KMS-11 (cell line): ENCODE measurements at regions not wholly inside any gene's neighbourhood (a gene's known extent, or its start where the extent isn't known, plus 50 kb on each side); places are given as distances from the start of the nearest gene placed in this dataset.

Experiments used
- H2AFZ ChIP-seq: fragments of 200-600 bp; sonication (generic); 2 replicates; pipeline ENCODE4 v1.6.1; 2016; ENCODE audit warnings: antibody characterized with exemption, mixed run types, low read depth
- H3K27ac ChIP-seq: fragments of 200-600 bp; sonication (generic); 2 replicates; pipeline ENCODE4 v1.6.1; 2016; ENCODE audit warnings: mild to moderate bottlenecking, mixed run types
- H3K27me3 ChIP-seq: fragments of 200-600 bp; sonication (generic); 2 replicates; pipeline ENCODE4 v1.6.1; 2017; ENCODE audit warnings: mild to moderate bottlenecking, low read depth, mixed run types, moderate library complexity; ENCODE audit not compliant: insufficient read depth
- H3K36me3 ChIP-seq: fragments of 200-600 bp; sonication (generic); 2 replicates; pipeline ENCODE4 v1.6.1; 2017; ENCODE audit warnings: mild to moderate bottlenecking, mixed run types; ENCODE audit not compliant: insufficient read depth
- H3K4me1 ChIP-seq: fragments of 200-600 bp; sonication (generic); 2 replicates; pipeline ENCODE4 v1.6.1; 2016; ENCODE audit warnings: mild to moderate bottlenecking, low read depth, mixed run types; ENCODE audit not compliant: poor library complexity, severe bottlenecking
- H3K4me2 ChIP-seq: fragments of 200-600 bp; sonication (generic); 2 replicates; pipeline ENCODE4 v1.7.0; 2016; ENCODE audit warnings: mild to moderate bottlenecking, mixed run types
- H3K4me3 ChIP-seq: fragments of 200-600 bp; sonication (generic); IDR thresholded peaks from 2 replicates; pipeline ENCODE4 v1.6.1; 2017; ENCODE audit warnings: low read depth, low read length, mixed read lengths; ENCODE audit not compliant: insufficient read depth
- H3K79me2 ChIP-seq: fragments of 200-600 bp; sonication (generic); 2 replicates; pipeline ENCODE4 v1.6.1; 2016; ENCODE audit warnings: low read depth, mixed run types; ENCODE audit not compliant: insufficient read depth
- H3K9ac ChIP-seq: fragments of 200-600 bp; sonication (generic); 2 replicates; pipeline ENCODE4 v1.6.1; 2016; ENCODE audit warnings: mild to moderate bottlenecking, mixed run types
- H4K20me1 ChIP-seq: fragments of 200-600 bp; sonication (generic); 2 replicates; pipeline ENCODE4 v1.6.1; 2016; ENCODE audit warnings: mild to moderate bottlenecking, mixed run types; ENCODE audit not compliant: insufficient read depth
- CTCF ChIP-seq: fragments of 200-600 bp; sonication (generic); conservative IDR thresholded peaks from 2 replicates; pipeline ENCODE4 v1.6.1; 2017; ENCODE audit warnings: low read depth, mild to moderate bottlenecking, antibody characterized with exemption, low read length, moderate library complexity, mixed read lengths

DNA sequence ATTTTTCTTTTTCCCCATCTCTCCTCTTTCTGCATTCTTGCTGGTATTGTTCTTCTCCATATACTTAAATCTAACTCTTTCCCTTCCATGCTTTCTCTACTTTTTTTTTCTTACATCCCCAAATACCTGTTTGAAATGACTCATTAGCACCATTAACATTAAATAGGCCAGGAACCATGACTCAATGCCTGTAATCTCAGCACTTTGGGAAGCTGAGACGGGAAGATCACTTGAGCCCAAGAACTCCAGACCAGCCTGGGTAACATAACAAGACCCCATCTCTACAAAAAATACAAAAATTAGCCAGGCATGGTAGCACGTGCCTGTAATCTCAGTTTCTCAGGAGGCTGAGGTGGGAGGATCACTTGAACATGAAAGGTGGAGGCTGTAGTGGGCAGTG, 1026.8 kb downstream of the GATA3 start:
- Histone ChIP-seq H3K27ac (no peak overlapping the region), H3K4me2 (no peak overlapping the region), H2AFZ (no peak overlapping the region), H3K27me3 (no peaks in the 10 kb centered on the region), H3K79me2 (no peaks in the 10 kb centered on the region), H3K9ac (no peak overlapping the region), H3K4me3 (no peak overlapping the region), H3K36me3 (no peaks in the 10 kb centered on the region), H3K4me1 (no peaks in the 10 kb centered on the region), H4K20me1 (no peaks in the 10 kb centered on the region)
- no peak for TF ChIP-seq CTCF

- Histone ChIP-seq H2AFZ (no peak overlapping the region), H3K79me2 (no peaks in the 10 kb centered on the region), H3K27ac (no peak overlapping the region), H3K4me2 (no peak overlapping the region), H3K4me3 (no peak overlapping the region), H3K36me3 (no peaks in the 10 kb centered on the region), H3K4me1 (no peaks in the 10 kb centered on the region), H3K9ac (no peak overlapping the region), H3K27me3 (no peaks in the 10 kb centered on the region), H4K20me1 (no peaks in the 10 kb centered on the region)
- TF ChIP-seq CTCF, result no peak
Measured at GRCh38 chr10:9081961-9082360, 1027.5 kb downstream of the GATA3 start.

- Histone ChIP-seq H2AFZ (no peak overlapping the region), H3K4me2 (no peak overlapping the region), H3K27ac (no peak overlapping the region), H3K9ac (no peak overlapping the region), H3K4me1 (no peaks in the 10 kb centered on the region), H3K27me3 (no peaks in the 10 kb centered on the region), H3K4me3 (no peak overlapping the region), H3K36me3 (no peaks in the 10 kb centered on the region), H3K79me2 (no peaks in the 10 kb centered on the region), H4K20me1 (no peaks in the 10 kb centered on the region)
- no peak for TF ChIP-seq CTCF
Measured at GRCh38 chr10:9091530-9092093, 1037.1 kb downstream of the GATA3 start.

GRCh38 chr10:9096288-9096687, 1041.8 kb downstream of the GATA3 start:
- Histone ChIP-seq H3K9ac (no peak overlapping the region), H3K4me1 (no peaks in the 10 kb centered on the region), H3K4me3 (no peak overlapping the region), H3K27me3 (no peaks in the 10 kb centered on the region), H4K20me1 (no peaks in the 10 kb centered on the region), H3K4me2 (no peak overlapping the region), H3K79me2 (no peaks in the 10 kb centered on the region), H3K36me3 (no peaks in the 10 kb centered on the region), H3K27ac (no peak overlapping the region), H2AFZ (no peak overlapping the region)
- TF ChIP-seq CTCF, result no peak
